ENCODE measurements at regions not wholly inside any gene's neighbourhood (a gene's known extent, or its start where the extent isn't known, plus 50 kb on each side); places are given as distances from the start of the nearest gene placed in this dataset.

DNA sequence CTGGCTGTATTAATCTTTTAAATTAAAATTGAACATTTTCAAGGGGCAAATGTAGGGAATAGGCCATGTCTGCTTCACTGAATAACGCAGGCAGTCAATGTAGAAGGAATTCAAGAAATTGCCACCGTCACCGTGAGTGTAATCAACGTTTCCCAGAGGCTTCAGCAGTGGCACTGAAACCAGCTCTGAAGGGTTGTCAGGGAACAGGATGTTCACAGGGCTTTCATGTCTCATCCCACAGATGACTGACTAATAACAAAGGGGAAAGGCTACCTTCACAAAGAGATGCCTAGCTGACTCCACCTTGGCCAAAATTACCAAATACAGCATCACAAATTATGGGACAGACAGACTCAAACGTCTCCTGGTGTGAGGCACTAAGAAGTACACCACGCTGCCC, 70.4 kb upstream of the SIMC1 start:
- TF ChIP-seq, protein P1, sequence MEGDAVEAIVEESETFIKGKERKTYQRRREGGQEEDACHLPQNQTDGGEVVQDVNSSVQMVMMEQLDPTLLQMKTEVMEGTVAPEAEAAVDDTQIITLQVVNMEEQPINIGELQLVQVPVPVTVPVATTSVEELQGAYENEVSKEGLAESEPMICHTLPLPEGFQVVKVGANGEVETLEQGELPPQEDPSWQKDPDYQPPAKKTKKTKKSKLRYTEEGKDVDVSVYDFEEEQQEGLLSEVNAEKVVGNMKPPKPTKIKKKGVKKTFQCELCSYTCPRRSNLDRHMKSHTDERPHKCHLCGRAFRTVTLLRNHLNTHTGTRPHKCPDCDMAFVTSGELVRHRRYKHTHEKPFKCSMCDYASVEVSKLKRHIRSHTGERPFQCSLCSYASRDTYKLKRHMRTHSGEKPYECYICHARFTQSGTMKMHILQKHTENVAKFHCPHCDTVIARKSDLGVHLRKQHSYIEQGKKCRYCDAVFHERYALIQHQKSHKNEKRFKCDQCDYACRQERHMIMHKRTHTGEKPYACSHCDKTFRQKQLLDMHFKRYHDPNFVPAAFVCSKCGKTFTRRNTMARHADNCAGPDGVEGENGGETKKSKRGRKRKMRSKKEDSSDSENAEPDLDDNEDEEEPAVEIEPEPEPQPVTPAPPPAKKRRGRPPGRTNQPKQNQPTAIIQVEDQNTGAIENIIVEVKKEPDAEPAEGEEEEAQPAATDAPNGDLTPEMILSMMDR (IDR thresholded peaks at IDR 0.05; ENCODE audit: insufficient read depth, low read length, missing control alignments), result no peak
- DNase-seq (ENCODE audit: low read depth, low spot score), result no peak
- CTCF ChIA-PET, result no interaction called here
- no peak overlapping the region for H3K4me3 ChIP-seq (ENCODE audit: low read depth, low read length)
- POLR2A ChIA-PET, result no interaction called here

DNA sequence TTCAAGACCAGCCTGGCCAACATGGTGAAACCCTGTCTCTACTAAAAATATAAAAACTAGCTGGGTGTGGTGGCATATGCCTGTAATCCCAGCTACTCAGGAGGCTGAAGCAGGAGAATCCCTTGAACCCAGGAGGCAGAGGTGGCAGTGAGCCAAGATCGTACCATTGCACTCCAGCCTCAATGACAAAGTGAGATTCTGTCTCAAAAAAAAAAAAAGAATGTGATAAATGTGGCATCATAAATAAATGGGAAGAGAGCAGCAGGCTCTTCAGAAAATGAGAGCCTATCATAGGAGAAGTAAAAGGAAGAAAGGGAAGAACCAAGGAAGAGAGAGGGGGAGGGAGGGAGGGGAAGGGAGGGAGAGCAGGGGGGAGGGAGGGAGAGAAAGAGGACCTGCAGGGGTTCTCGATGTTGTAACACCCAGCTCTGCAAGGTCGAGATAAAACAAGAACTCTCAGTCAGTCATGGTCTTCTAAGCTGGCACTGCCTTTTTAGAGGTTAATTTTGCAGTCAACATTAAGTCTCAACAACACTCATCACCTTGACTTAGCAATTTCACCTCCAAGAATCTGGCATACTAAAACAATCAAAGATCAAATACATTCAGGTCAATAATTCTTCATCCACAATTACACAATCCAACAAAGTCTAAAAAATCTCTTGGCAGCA, 68.7 kb upstream of the SIMC1 start:
- DNase-seq (ENCODE audit: low read depth, low spot score), result no peak
- H3K4me3 ChIP-seq (ENCODE audit: low read depth, low read length), result no peak overlapping the region
- TF ChIP-seq, protein P1 (IDR thresholded peaks at IDR 0.05; ENCODE audit: insufficient read depth, low read length, missing control alignments), result no peak
- POLR2A ChIA-PET, result no interaction called here
- CTCF ChIA-PET, result no interaction called here

DNA sequence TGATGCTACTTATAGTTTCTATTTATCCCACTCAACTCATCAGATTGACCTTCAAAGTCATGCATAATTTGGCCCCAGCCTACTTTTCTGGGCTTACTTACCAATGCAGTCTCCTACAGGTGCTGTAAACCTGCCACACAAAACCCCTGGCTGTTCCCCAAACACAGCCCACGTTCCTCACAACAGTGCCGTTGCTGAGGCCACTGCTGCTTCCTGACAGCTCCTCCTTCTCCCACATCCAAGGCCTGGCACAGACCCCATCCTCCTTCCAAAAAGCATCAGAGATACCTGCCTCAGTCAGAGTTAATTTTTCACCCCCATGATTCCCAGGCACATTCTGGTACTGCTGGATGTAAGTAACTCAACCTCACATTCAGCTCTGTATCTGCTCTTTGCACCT, 68.1 kb upstream of the SIMC1 start:
- no peak for DNase-seq (ENCODE audit: low read depth, low spot score)
- H3K4me3 ChIP-seq (ENCODE audit: low read depth, low read length), result no peak overlapping the region
- ChIA-PET CTCF (no interaction called here), POLR2A (no interaction called here)
- TF ChIP-seq, protein P1 (IDR thresholded peaks at IDR 0.05; ENCODE audit: insufficient read depth, low read length, missing control alignments), result no peak

DNA sequence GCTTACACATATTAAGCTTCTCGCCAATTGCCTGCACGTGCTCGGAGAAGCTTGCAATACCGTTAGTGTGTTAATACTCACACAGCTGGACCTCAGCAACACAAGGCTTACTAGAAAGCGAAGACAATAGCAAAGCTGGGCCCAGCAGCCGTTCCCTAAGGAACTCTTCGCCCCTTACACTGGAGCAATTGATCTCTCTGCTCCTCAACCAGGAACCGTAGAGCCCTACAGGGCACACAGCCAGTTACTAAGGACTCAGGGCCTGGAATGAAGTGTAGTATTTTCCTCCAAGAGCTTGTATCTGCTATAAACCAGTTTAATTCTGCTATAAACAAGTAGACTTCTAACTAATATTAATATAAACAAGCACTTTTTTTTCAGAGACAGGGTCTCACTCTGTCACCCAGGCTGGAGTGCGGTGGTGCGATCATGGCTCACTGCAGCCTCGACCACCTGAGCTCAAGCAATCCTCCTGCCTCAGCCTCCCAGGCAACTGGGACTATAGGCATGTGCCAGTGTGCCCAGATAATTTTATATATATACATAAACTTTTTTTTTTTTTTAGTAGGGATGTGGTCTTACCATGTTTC, 67.0 kb upstream of the SIMC1 start:
- no peak for DNase-seq (ENCODE audit: low read depth, low spot score)
- TF ChIP-seq, protein P1 (IDR thresholded peaks at IDR 0.05; ENCODE audit: insufficient read depth, low read length, missing control alignments), result no peak
- ChIA-PET CTCF (no interaction called here), POLR2A (no interaction called here)
- H3K4me3 ChIP-seq (ENCODE audit: low read depth, low read length), result no peak overlapping the region

DNA sequence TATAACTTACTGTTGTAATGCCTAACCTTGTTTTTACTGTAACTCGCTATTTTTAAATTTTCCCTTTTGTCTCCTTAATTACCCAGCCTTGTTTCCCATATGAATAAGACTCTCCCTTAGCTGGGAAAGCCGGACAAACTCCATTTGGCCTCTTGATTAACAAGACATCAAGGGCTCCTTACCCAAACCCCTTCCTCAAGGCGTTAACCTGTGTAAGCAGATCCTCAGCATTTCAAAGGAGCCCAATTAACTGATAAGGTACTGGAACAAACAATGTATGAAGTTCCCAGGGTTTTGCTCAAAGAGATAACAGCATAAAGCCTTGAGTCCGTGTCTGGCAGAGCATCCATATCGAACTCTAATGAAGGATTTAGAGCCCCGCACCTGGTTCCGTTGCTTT, 66.0 kb upstream of the SIMC1 start:
- H3K4me3 ChIP-seq (ENCODE audit: low read depth, low read length), result no peak overlapping the region
- ChIA-PET POLR2A (no interaction called here), CTCF (no interaction called here)
- TF ChIP-seq, protein P1 (IDR thresholded peaks at IDR 0.05; ENCODE audit: insufficient read depth, low read length, missing control alignments), result no peak
- DNase-seq (ENCODE audit: low read depth, low spot score), result no peak

GRCh38 chr5:176173647-176174046, 64.6 kb upstream of the SIMC1 start:
- DNase-seq (ENCODE audit: low read depth, low spot score), result no peak
- no peak overlapping the region for H3K4me3 ChIP-seq (ENCODE audit: low read depth, low read length)
- CTCF ChIA-PET, result no interaction called here
- TF ChIP-seq, protein P1 (IDR thresholded peaks at IDR 0.05; ENCODE audit: insufficient read depth, low read length, missing control alignments), result no peak
- POLR2A ChIA-PET, result no interaction called here

Data from AG04449 (cell line).